ENCODE measurements at regions not wholly inside any gene's neighbourhood (a gene's known extent, or its start where the extent isn't known, plus 50 kb on each side); places are given as distances from the start of the nearest gene placed in this dataset.
A peak's percentile ranks its signal among the peaks of the same experiment; 100 is the strongest.

- Histone ChIP-seq H3K79me2 (replicated peaks; ENCODE audit: insufficient read depth) (no peaks in the 10 kb centered on the region), H4K20me1 (replicated peaks; ENCODE audit: insufficient read depth) (no peaks in the 10 kb centered on the region), H3K36me3 (ENCODE audit: insufficient read depth) (no peaks in the 10 kb centered on the region), H3K9me2 (ENCODE audit: insufficient read depth) (peaks cover 4% of the 10 kb centered on the region; the same call in 1 of the 2 replicates), H3K4me2 (no peak overlapping the region), H3K4me3 (no peak overlapping the region), H3K27me3 (ENCODE audit: insufficient read depth) (no peaks in the 10 kb centered on the region), H3F3A (replicated peaks; ENCODE audit: low read depth) (no peaks in the 10 kb centered on the region), H3K4me1 (ENCODE audit: insufficient read depth) (no peaks in the 10 kb centered on the region), H3K27ac (ENCODE audit: low read depth) (no peak overlapping the region), H2AFZ (peak overlapping the region; percentile 60; the same call in 1 of the 2 replicates)
- ATAC-seq (no peak), DNase-seq (ENCODE audit: low spot score) (no peak)
- TF ChIP-seq, protein P1, sequence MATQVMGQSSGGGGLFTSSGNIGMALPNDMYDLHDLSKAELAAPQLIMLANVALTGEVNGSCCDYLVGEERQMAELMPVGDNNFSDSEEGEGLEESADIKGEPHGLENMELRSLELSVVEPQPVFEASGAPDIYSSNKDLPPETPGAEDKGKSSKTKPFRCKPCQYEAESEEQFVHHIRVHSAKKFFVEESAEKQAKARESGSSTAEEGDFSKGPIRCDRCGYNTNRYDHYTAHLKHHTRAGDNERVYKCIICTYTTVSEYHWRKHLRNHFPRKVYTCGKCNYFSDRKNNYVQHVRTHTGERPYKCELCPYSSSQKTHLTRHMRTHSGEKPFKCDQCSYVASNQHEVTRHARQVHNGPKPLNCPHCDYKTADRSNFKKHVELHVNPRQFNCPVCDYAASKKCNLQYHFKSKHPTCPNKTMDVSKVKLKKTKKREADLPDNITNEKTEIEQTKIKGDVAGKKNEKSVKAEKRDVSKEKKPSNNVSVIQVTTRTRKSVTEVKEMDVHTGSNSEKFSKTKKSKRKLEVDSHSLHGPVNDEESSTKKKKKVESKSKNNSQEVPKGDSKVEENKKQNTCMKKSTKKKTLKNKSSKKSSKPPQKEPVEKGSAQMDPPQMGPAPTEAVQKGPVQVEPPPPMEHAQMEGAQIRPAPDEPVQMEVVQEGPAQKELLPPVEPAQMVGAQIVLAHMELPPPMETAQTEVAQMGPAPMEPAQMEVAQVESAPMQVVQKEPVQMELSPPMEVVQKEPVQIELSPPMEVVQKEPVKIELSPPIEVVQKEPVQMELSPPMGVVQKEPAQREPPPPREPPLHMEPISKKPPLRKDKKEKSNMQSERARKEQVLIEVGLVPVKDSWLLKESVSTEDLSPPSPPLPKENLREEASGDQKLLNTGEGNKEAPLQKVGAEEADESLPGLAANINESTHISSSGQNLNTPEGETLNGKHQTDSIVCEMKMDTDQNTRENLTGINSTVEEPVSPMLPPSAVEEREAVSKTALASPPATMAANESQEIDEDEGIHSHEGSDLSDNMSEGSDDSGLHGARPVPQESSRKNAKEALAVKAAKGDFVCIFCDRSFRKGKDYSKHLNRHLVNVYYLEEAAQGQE (IDR thresholded peaks at IDR 0.05; ENCODE audit: unreplicated experiment), result no peak
- TF ChIP-seq NANOG (IDR thresholded peaks at IDR 0.05; ENCODE audit: borderline replicate concordance) (no peak), POLR2AphosphoS5 (IDR thresholded peaks at IDR 0.05; ENCODE audit: low read depth) (no peak), CREB1 (CRISPR knock-in tag; IDR thresholded peaks at IDR 0.05; ENCODE audit: low read depth) (no peak), ZNF114 (CRISPR knock-in tag; IDR thresholded peaks at IDR 0.05) (no peak), EZH2 (IDR thresholded peaks at IDR 0.05; ENCODE audit: low read depth, unreplicated experiment) (no peak), ZNF331 (CRISPR knock-in tag; IDR thresholded peaks at IDR 0.05; ENCODE audit: low read depth) (no peak), STAT1 (IDR thresholded peaks at IDR 0.05; ENCODE audit: unreplicated experiment) (no peak)
- TF ChIP-seq, protein P2, sequence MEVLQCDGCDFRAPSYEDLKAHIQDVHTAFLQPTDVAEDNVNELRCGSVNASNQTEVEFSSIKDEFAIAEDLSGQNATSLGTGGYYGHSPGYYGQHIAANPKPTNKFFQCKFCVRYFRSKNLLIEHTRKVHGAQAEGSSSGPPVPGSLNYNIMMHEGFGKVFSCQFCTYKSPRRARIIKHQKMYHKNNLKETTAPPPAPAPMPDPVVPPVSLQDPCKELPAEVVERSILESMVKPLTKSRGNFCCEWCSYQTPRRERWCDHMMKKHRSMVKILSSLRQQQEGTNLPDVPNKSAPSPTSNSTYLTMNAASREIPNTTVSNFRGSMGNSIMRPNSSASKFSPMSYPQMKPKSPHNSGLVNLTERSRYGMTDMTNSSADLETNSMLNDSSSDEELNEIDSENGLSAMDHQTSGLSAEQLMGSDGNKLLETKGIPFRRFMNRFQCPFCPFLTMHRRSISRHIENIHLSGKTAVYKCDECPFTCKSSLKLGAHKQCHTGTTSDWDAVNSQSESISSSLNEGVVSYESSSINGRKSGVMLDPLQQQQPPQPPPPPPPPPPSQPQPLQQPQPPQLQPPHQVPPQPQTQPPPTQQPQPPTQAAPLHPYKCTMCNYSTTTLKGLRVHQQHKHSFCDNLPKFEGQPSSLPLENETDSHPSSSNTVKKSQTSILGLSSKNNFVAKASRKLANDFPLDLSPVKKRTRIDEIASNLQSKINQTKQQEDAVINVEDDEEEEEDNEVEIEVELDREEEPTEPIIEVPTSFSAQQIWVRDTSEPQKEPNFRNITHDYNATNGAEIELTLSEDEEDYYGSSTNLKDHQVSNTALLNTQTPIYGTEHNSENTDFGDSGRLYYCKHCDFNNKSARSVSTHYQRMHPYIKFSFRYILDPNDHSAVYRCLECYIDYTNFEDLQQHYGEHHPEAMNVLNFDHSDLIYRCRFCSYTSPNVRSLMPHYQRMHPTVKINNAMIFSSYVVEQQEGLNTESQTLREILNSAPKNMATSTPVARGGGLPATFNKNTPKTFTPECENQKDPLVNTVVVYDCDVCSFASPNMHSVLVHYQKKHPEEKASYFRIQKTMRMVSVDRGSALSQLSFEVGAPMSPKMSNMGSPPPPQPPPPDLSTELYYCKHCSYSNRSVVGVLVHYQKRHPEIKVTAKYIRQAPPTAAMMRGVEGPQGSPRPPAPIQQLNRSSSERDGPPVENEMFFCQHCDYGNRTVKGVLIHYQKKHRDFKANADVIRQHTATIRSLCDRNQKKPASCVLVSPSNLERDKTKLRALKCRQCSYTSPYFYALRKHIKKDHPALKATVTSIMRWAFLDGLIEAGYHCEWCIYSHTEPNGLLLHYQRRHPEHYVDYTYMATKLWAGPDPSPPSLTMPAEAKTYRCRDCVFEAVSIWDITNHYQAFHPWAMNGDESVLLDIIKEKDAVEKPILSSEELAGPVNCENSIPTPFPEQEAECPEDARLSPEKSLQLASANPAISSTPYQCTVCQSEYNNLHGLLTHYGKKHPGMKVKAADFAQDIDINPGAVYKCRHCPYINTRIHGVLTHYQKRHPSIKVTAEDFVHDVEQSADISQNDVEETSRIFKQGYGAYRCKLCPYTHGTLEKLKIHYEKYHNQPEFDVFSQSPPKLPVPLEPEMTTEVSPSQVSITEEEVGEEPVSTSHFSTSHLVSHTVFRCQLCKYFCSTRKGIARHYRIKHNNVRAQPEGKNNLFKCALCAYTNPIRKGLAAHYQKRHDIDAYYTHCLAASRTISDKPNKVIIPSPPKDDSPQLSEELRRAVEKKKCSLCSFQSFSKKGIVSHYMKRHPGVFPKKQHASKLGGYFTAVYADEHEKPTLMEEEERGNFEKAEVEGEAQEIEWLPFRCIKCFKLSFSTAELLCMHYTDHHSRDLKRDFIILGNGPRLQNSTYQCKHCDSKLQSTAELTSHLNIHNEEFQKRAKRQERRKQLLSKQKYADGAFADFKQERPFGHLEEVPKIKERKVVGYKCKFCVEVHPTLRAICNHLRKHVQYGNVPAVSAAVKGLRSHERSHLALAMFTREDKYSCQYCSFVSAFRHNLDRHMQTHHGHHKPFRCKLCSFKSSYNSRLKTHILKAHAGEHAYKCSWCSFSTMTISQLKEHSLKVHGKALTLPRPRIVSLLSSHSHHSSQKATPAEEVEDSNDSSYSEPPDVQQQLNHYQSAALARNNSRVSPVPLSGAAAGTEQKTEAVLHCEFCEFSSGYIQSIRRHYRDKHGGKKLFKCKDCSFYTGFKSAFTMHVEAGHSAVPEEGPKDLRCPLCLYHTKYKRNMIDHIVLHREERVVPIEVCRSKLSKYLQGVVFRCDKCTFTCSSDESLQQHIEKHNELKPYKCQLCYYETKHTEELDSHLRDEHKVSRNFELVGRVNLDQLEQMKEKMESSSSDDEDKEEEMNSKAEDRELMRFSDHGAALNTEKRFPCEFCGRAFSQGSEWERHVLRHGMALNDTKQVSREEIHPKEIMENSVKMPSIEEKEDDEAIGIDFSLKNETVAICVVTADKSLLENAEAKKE (CRISPR knock-in tag; IDR thresholded peaks at IDR 0.05), result no peak
- TF ChIP-seq, protein P3, sequence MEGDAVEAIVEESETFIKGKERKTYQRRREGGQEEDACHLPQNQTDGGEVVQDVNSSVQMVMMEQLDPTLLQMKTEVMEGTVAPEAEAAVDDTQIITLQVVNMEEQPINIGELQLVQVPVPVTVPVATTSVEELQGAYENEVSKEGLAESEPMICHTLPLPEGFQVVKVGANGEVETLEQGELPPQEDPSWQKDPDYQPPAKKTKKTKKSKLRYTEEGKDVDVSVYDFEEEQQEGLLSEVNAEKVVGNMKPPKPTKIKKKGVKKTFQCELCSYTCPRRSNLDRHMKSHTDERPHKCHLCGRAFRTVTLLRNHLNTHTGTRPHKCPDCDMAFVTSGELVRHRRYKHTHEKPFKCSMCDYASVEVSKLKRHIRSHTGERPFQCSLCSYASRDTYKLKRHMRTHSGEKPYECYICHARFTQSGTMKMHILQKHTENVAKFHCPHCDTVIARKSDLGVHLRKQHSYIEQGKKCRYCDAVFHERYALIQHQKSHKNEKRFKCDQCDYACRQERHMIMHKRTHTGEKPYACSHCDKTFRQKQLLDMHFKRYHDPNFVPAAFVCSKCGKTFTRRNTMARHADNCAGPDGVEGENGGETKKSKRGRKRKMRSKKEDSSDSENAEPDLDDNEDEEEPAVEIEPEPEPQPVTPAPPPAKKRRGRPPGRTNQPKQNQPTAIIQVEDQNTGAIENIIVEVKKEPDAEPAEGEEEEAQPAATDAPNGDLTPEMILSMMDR (conservative IDR thresholded peaks at IDR 0.05; ENCODE audit: low read depth in 2 of 2), result no peak
- H3K4me1 Mint-ChIP-seq, result no peaks in the 10 kb centered on the region; the same call in 2 of the 3 replicates
- H3K4me3 Mint-ChIP-seq, result no peak overlapping the region
- H3K9me3 Mint-ChIP-seq, result no peaks in the 10 kb centered on the region
- H3K27ac Mint-ChIP-seq, result no peak overlapping the region
- no peaks in the 10 kb centered on the region for H3K27me3 Mint-ChIP-seq (ENCODE audit: insufficient read depth, low read depth, poor library complexity)
- no peaks in the 10 kb centered on the region for H3K36me3 Mint-ChIP-seq (ENCODE audit: low read depth)
Measured at GRCh38 chr3:152581951-152582350, 253.0 kb upstream of the P2RY1 start.
